Ishikawa (cell line): ENCODE measurements at regions not wholly inside any gene's neighbourhood (a gene's known extent, or its start where the extent isn't known, plus 50 kb on each side); places are given as distances from the start of the nearest gene placed in this dataset.

Source experiments
- EGR1 ChIP-seq: IDR thresholded peaks from 2 replicates; pipeline ENCODE4 v1.6.1; 2012
- MAX ChIP-seq: IDR thresholded peaks from 2 replicates; pipeline ENCODE4 v1.6.1; 2012
- RAD21 ChIP-seq: IDR thresholded peaks from 2 replicates; pipeline ENCODE4 v1.6.1; 2012; ENCODE audit warnings: low read depth
- USF1 ChIP-seq: IDR thresholded peaks from 2 replicates; pipeline ENCODE4 v1.6.1; 2012
- YY1 ChIP-seq: IDR thresholded peaks from 2 replicates; pipeline ENCODE4 v1.6.1; 2012; ENCODE audit warnings: low read depth

- TF ChIP-seq RAD21 (no peak), EGR1 (no peak), USF1 (no peak), YY1 (no peak), MAX (no peak)
These were observed 153.8 kb upstream of the ANKRD50 start for GRCh38 chr4:124866301-124866700.
